Naive thymus-derived CD8-positive, alpha-beta T cell (primary cell): ENCODE measurements at regions not wholly inside any gene's neighbourhood (a gene's known extent, or its start where the extent isn't known, plus 50 kb on each side); places are given as distances from the start of the nearest gene placed in this dataset.

Source experiments
- ATAC-seq, 2 donors: fragments of 150-1000 bp; cut with Tn5 transposase in 1 of 2; sonication (Bioruptor Pico), chemical (Tn5 transposase) in 1 of 2; 1 replicate in 1 of 2; 2 replicates in 1 of 2; pipeline ENCODE4 v1.10.0; 2021; ENCODE audit warnings: mild to moderate bottlenecking in 2 of 2, moderate library complexity in 2 of 2
- POLR2A ChIA-PET: fragments of 350-600 bp; sonication (Branson Sonifier 250); formaldehyde crosslinking; loops from one replicate; lab custom pipeline; 2021; ENCODE audit warnings: antibody characterized with exemption; lab: Charles Lee
- DNase-seq, 10 donors: peaks; one replicate each; pipeline versions ENCODE4 v3.0.0 to v3.0.0-alpha.2; 2020 to 2022
- H3K27ac Mint-ChIP-seq, 10 donors: one replicate each; pipeline ENCODE4 v1.8.0; 2020 to 2022; ENCODE audit warnings: mild to moderate bottlenecking in 10 of 10, mixed read lengths in 10 of 10, moderate library complexity in 4 of 10, inconsistent platforms in 1 of 10
- H3K27me3 Mint-ChIP-seq, 5 donors: one replicate each; pipeline ENCODE4 v1.8.0; 2021 to 2022; ENCODE audit warnings: mixed read lengths in 5 of 5
- H3K36me3 Mint-ChIP-seq, 3 donors: one replicate each; pipeline ENCODE4 v1.8.0; 2020 to 2022; ENCODE audit warnings: mixed read lengths in 3 of 3, mild to moderate bottlenecking in 2 of 3, inconsistent platforms in 1 of 3
- H3K4me1 Mint-ChIP-seq, 4 donors: one replicate each; pipeline ENCODE4 v1.8.0; 2021 to 2022; ENCODE audit warnings: mixed read lengths in 4 of 4
- H3K4me3 Mint-ChIP-seq, 10 donors: one replicate each; pipeline ENCODE4 v1.8.0; 2020 to 2022; ENCODE audit warnings: mild to moderate bottlenecking in 10 of 10, mixed read lengths in 10 of 10, moderate library complexity in 6 of 10, inconsistent platforms in 1 of 10
- H3K9me3 Mint-ChIP-seq, 9 donors: one replicate each; pipeline ENCODE4 v1.8.0; 2020 to 2022; ENCODE audit warnings: mixed read lengths in 9 of 9, mild to moderate bottlenecking in 3 of 9, inconsistent platforms in 1 of 9, moderate library complexity in 1 of 9

DNA sequence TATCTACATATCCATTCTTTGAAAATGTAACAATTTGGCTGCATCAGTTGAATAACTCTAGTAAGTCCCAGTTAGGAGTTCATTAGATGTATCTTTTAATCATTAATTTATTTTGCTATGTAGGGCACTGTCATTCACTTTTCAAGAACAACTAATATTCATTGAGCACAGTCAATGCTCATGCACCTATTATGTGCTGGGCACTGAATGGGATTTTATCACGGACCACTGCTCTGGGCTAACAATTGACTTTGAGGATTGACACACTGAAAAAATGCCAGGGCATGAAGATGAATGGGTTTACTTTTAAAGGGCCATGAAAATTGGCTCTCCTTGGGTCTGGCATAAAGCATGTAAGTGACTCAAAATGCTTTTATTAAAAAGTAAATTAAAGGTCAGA lies 375.2 kb downstream of the PLPP3 start:
- no peaks in the 10 kb centered on the region for H3K36me3 Mint-ChIP-seq
- ATAC-seq: no peak
- no peak overlapping the region for H3K27ac Mint-ChIP-seq
- H3K9me3 Mint-ChIP-seq: peaks cover 0 to 12% (median 2%) of the 10 kb centered on the region in 9 donors
- no peaks in the 10 kb centered on the region for H3K4me1 Mint-ChIP-seq
- H3K4me3 Mint-ChIP-seq: no peak overlapping the region
- peaks cover 0 to 4% (median 1%) of the 10 kb centered on the region in 5 donors for H3K27me3 Mint-ChIP-seq
- no peak for DNase-seq
- POLR2A ChIA-PET: no interaction called here

DNA sequence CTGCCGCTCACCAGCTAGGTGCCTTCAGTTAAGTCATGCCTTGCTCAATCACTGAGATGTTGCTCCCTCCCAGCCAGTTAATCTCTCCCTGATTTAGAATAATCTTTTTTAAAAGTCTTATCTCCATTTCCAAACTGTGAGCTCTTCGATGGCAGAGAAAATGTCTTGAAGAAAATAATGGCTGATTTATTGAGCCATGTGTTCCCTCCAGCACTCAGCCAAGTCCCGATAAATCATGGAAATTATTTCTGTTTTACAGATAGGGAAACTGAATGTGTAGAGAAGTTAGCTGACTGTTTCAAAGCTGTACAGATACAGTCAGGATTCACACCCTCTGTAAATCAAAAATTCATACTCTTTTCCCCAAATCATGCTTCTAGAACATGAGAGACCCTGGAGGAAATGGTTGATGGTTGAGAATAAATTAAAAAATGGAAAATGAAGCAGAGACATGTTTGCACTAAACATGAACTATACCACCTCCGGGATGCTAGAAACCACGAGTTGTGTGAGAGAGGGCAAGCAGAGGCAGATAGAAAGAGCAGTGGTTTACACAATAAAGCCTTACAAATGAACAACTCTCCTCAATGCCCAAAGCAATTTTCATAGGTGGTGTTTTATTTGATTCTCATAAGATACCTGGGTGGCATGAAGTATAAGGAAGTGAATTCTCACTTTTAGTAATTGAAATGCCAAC lies 376.4 kb downstream of the PLPP3 start:
- Mint-ChIP-seq H3K27me3 (peaks cover 0 to 4% (median 1%) of the 10 kb centered on the region in 5 donors), H3K36me3 (no peaks in the 10 kb centered on the region), H3K9me3 (peaks cover 0 to 12% (median 2%) of the 10 kb centered on the region in 9 donors), H3K4me3 (no peak overlapping the region), H3K27ac (no peak overlapping the region), H3K4me1 (no peaks in the 10 kb centered on the region)
- ATAC-seq: no peak
- no peak for DNase-seq
- POLR2A ChIA-PET: no interaction called here

DNA sequence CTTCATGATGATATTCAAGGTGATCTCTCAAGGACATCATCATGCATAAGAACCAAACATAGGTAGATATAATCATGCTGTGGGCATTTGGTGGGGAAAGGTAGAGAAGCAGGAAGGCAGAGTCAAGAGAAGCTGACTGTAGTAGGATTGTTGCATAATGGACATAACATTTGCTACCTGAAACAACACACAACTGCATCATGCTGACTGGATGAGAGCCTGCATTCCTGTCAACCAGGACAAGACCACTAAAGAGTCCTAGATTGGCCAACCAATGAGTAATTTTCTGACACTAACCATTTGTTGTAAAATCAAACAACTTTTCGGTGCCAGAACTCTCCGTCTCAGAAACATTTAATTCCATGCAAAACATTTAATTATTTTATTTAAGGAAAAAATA lies 377.2 kb downstream of the PLPP3 start:
- no peak for ATAC-seq
- no peaks in the 10 kb centered on the region for H3K4me1 Mint-ChIP-seq
- no peak overlapping the region for H3K4me3 Mint-ChIP-seq
- no peaks in the 10 kb centered on the region for H3K36me3 Mint-ChIP-seq
- H3K27ac Mint-ChIP-seq: no peak overlapping the region
- DNase-seq: no peak
- peaks cover 0 to 9% (median 2%) of the 10 kb centered on the region in 9 donors for H3K9me3 Mint-ChIP-seq
- POLR2A ChIA-PET: no interaction called here
- H3K27me3 Mint-ChIP-seq: peaks cover 0 to 9% (median 1%) of the 10 kb centered on the region in 5 donors

DNA sequence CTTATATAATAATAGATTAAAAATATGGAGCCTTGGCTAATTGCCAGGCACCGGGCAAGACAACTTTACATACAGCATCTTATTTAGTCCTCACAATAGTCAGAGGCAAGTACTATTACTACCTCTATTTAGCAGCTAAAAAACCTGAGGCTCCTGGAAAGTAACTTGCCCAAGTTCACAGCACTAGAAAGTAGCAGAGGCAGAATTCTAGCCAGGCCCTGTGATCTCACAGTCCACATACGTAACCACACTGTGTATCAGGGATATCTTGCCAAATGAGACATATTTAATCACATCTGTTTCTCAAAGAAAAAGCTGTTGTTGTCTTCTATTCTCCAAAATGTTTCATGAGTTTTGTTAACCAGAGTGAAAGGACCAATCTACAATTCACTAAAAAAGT lies 378.5 kb downstream of the PLPP3 start:
- peaks cover 0 to 2% (median 0%) of the 10 kb centered on the region in 9 donors for H3K9me3 Mint-ChIP-seq
- H3K4me1 Mint-ChIP-seq: no peaks in the 10 kb centered on the region
- no peaks in the 10 kb centered on the region for H3K36me3 Mint-ChIP-seq
- POLR2A ChIA-PET: no interaction called here
- DNase-seq (no peak), ATAC-seq (no peak)
- no peak overlapping the region for H3K4me3 Mint-ChIP-seq
- no peak overlapping the region for H3K27ac Mint-ChIP-seq
- H3K27me3 Mint-ChIP-seq: peaks cover 0 to 6% (median 1%) of the 10 kb centered on the region in 5 donors

DNA sequence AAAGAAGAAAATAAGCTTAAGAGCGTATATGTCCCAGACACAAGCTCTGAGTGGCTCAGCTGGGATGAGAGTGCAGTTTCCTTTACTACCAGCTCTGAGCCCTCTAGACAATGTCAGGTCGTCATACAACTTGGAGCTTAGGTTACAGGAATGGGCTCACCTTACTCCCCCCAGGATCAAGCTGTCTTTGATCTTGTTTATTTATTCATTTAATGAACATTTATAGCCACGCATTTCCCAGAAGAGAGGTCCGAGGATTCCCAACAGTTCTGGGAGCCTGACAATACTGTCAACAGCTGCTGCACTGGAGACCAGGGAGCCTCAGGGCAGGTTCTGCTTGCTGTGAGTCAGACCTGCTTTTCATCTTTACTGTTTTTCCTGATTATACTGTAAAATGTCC lies 378.9 kb downstream of the PLPP3 start:
- Mint-ChIP-seq H3K27me3 (peaks cover 0 to 6% (median 1%) of the 10 kb centered on the region in 5 donors), H3K9me3 (peaks cover 0 to 3% (median 0%) of the 10 kb centered on the region in 9 donors), H3K4me3 (no peak overlapping the region), H3K27ac (no peak overlapping the region), H3K36me3 (no peaks in the 10 kb centered on the region), H3K4me1 (no peaks in the 10 kb centered on the region)
- DNase-seq (no peak), ATAC-seq (no peak)
- POLR2A ChIA-PET: no interaction called here

DNA sequence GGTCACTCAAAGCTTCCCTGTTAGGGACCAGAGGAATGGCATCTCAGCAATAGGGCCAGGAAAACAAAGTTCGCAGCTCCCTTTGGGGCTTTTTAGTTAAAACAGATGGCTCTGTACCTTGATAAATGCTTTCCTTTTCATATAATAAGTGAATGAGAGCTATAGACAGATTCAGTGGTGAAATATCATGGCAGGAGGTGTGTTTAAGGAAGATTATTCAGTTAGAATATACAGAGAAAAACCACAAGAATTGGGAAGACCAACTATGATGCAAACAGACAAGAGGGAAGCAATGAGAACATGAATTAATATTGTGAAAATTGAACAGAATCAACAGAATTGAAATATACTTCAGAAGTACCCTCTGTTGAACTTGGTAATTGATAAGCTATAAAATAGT lies 379.4 kb downstream of the PLPP3 start:
- peaks cover 0 to 6% (median 1%) of the 10 kb centered on the region in 5 donors for H3K27me3 Mint-ChIP-seq

DNA sequence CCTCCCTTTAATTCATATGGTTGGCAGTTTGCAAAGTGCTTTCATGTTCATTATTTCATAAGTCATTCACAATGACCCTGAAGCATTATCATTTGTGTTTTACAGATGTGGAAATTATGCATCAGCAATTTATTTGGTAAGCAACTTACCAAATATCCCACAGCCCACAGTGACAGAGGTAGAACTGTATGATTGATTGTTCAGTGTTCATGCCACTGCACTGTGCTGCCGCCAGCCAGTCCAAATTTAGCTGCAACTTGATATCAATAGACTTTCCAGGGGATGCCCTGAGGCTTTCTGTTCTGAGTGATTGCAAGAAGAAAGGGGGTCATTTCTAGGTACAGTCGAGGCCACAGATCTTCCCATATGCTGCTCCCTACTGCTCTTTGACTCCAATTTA lies 380.3 kb downstream of the PLPP3 start:
- Mint-ChIP-seq H3K36me3 (no peaks in the 10 kb centered on the region), H3K4me3 (no peak overlapping the region), H3K27ac (no peak overlapping the region), H3K4me1 (no peaks in the 10 kb centered on the region), H3K9me3 (peaks cover 0 to 3% (median 0%) of the 10 kb centered on the region in 9 donors), H3K27me3 (peaks cover 0 to 6% (median 0%) of the 10 kb centered on the region in 5 donors)
- POLR2A ChIA-PET: no interaction called here
- no peak for ATAC-seq
- DNase-seq: no peak

More for the DNA sequence above, 379.4 kb downstream of the PLPP3 start:
- no peaks in the 10 kb centered on the region for H3K4me1 Mint-ChIP-seq
- POLR2A ChIA-PET: no interaction called here
- H3K4me3 Mint-ChIP-seq: no peak overlapping the region
- H3K9me3 Mint-ChIP-seq: peaks cover 0 to 3% (median 0%) of the 10 kb centered on the region in 9 donors
- H3K27ac Mint-ChIP-seq: no peak overlapping the region
- DNase-seq (no peak), ATAC-seq (no peak)
- no peaks in the 10 kb centered on the region for H3K36me3 Mint-ChIP-seq

DNA sequence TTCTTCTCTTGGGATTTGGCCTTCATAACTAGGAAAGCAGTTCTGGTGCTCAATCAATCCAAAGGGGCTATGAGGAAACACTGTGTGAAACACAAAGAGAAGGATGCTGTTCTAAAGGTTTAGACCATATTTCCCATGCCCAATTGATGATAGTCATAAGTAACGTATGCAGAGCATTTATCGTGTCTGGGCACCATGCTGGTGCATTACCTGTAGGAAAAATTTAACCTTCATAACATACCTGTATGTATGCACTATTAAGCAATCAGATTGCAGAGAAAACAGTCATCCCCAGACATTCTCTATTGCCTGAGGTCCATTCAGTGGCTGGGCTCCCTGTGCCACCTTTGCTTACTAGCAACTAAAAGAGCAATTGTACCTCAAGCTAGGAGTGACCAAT lies 381.4 kb downstream of the PLPP3 start:
- Mint-ChIP-seq H3K4me1 (no peaks in the 10 kb centered on the region), H3K4me3 (no peak overlapping the region), H3K27ac (no peak overlapping the region), H3K9me3 (peaks cover 0 to 3% (median 0%) of the 10 kb centered on the region in 9 donors), H3K36me3 (no peaks in the 10 kb centered on the region), H3K27me3 (peaks cover 0 to 6% (median 0%) of the 10 kb centered on the region in 5 donors)
- no peak for DNase-seq
- POLR2A ChIA-PET: no interaction called here
- ATAC-seq: no peak

DNA sequence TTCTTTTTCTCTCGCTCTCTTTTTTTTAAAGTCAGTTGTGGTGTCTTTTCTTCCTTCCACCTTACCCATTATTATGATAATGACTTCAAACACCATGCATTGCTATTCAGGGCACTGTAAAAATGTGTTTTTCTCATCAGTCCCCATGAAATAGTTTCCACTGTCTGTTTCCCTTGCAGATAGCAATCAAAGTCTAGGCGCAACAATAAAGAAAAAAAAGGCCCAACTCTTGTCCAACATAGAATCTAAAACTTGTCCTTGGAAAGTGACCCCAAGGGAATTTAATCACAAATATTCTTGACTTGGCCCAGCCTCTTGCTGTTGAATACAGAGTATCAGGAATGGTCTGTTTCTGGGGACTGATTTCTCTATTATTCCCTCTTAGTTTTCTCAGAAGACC lies 382.5 kb downstream of the PLPP3 start:
- Mint-ChIP-seq H3K27ac (no peak overlapping the region), H3K36me3 (no peaks in the 10 kb centered on the region), H3K27me3 (peaks cover 0 to 6% (median 0%) of the 10 kb centered on the region in 5 donors), H3K9me3 (peaks cover 0 to 3% (median 0%) of the 10 kb centered on the region in 9 donors), H3K4me1 (no peaks in the 10 kb centered on the region), H3K4me3 (no peak overlapping the region)
- POLR2A ChIA-PET: no interaction called here
- DNase-seq (no peak), ATAC-seq (no peak)

DNA sequence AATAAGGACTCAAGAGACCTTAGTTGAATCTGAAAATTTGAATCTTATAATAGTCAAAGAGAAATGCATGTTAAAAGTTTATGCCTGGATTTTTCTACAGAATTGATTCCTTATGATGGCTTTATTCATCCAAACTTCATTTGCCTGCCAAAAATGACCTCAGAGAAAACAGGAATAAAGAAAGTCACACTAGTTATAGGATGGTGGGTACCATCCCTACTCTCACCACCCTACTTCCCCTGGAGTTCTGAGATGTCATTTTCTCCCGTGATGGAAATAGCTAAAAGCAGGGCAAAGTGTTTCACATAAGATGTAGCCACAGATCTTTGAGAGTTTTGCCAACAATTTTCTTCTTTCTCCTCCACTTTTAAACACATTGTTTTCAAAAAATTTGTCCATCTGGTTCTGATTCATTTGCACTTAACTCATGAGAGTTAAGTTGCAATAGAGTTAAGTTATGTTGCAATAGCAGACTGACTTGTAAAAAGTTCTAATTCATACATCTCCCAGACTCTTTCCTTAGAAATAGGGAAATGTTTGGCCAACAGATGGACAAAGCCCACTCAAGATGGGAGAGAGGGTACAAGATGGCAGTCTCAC lies 384.6 kb downstream of the PLPP3 start:
- peaks cover 0 to 3% (median 0%) of the 10 kb centered on the region in 9 donors for H3K9me3 Mint-ChIP-seq
- H3K36me3 Mint-ChIP-seq: no peaks in the 10 kb centered on the region
- ATAC-seq (no peak), DNase-seq (no peak)
- H3K4me3 Mint-ChIP-seq: no peak overlapping the region
- no peak overlapping the region for H3K27ac Mint-ChIP-seq
- H3K4me1 Mint-ChIP-seq: no peaks in the 10 kb centered on the region
- peaks cover 0 to 6% (median 0%) of the 10 kb centered on the region in 5 donors for H3K27me3 Mint-ChIP-seq
- POLR2A ChIA-PET: no interaction called here

DNA sequence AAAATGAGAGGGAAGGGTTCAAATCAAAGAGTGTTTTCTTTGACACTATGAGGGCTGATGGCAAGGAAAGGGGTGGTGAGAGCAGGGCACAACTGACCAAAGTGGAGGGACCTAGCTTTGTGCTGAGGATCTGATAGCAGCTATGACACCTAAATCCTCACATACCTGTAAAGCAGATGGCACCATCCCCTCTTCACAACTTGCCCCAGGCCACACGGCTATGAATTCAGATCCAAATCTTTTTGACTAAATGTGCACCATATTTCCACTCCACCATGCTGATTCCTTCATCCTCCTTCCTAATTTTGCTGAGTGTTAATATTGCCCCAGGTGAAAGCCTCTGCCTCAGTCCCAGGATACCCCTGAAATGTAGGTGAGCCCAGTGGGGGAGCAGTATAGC lies 385.7 kb downstream of the PLPP3 start:
- H3K4me1 Mint-ChIP-seq: no peaks in the 10 kb centered on the region
- no peaks in the 10 kb centered on the region for H3K36me3 Mint-ChIP-seq
- DNase-seq (no peak), ATAC-seq (no peak)
- POLR2A ChIA-PET: no interaction called here
- no peak overlapping the region for H3K4me3 Mint-ChIP-seq
- H3K27ac Mint-ChIP-seq: no peak overlapping the region
- H3K27me3 Mint-ChIP-seq: peaks cover 0 to 6% (median 0%) of the 10 kb centered on the region in 5 donors
- H3K9me3 Mint-ChIP-seq: peaks cover 0 to 5% (median 0%) of the 10 kb centered on the region in 9 donors

DNA sequence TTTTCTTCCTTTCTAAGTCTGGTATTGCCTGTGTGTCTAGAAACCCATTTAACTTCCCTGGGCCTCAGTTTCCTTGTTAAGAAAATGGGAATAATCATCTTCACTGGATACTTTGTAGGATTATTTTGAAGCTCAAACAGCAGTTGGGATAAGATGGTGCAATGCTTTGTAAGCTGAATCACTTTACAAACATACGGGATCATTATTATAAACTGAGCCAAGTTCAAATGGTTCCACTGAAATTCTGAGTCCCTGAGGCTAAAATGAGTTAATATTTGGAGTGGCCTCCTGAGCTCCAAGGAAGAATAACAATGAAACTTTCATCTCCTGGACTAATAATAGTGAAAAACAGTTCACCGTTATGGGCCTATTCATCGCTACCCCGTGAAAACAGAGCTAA lies 388.0 kb downstream of the PLPP3 start:
- ATAC-seq (no peak), DNase-seq (no peak)
- Mint-ChIP-seq H3K27me3 (no peaks in the 10 kb centered on the region), H3K36me3 (no peaks in the 10 kb centered on the region), H3K9me3 (peaks cover 0 to 5% (median 0%) of the 10 kb centered on the region in 9 donors), H3K4me1 (no peaks in the 10 kb centered on the region), H3K27ac (no peak overlapping the region), H3K4me3 (no peak overlapping the region)
- POLR2A ChIA-PET: no interaction called here

DNA sequence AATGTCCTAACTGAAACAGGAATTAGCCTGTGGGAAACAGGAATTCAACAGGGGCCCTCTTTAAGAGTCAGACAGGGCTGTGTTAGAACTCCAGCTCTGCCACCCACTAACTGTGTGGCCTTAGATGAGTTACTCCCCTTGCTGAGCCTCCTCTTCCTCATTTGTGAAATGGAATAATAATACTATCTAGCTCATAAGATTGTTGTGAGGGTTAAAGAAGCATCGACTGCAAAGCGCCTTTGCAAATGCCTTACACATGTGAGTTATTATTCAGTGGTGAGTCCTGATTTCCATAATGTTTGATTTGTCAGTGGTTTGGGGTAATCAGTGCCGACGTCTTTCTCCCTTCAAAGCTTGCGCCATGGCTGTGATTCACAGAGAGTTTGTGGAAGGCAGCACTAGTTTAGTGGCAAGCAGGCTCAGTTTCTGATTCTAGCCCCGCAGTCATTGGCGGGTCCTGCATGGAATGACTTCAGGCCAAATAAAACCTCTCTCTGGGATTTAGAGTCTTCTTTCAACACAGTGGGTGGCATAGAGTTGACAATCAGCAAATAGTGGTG lies 388.5 kb downstream of the PLPP3 start:
- H3K4me3 Mint-ChIP-seq: no peak overlapping the region
- DNase-seq (no peak), ATAC-seq (no peak)
- no peaks in the 10 kb centered on the region for H3K27me3 Mint-ChIP-seq
- H3K36me3 Mint-ChIP-seq: no peaks in the 10 kb centered on the region
- peaks cover 0 to 5% (median 0%) of the 10 kb centered on the region in 9 donors for H3K9me3 Mint-ChIP-seq
- no peak overlapping the region for H3K27ac Mint-ChIP-seq
- no peaks in the 10 kb centered on the region for H3K4me1 Mint-ChIP-seq
- POLR2A ChIA-PET: no interaction called here
